Hepatocyte (in vitro differentiated cells): ENCODE measurements at regions not wholly inside any gene's neighbourhood (a gene's known extent, or its start where the extent isn't known, plus 50 kb on each side); places are given as distances from the start of the nearest gene placed in this dataset.
"Not testable (repeated sequence)": the region's sequence is repeated elsewhere in the genome, so short reads cannot be mapped to it uniquely, and the experiment has no call there.

Experiments
- DNase-seq: peaks from one replicate; pipeline ENCODE4 v3.0.0-alpha.2; 2016; ENCODE audit warnings: low spot score
- H2AFZ ChIP-seq: fragments of 200-600 bp; sonication (generic); 2 replicates; pipeline ENCODE4 v1.6.0; 2016; ENCODE audit warnings: antibody characterized with exemption, mild to moderate bottlenecking
- H3K27ac ChIP-seq: fragments of 200-600 bp; sonication (generic); 2 replicates; pipeline ENCODE4 v1.5.1; 2016; ENCODE audit warnings: mild to moderate bottlenecking
- H3K27me3 ChIP-seq: fragments of 200-600 bp; sonication (generic); 2 replicates; pipeline ENCODE4 v1.6.1; 2016
- H3K36me3 ChIP-seq: fragments of 200-600 bp; sonication (generic); replicated peaks from 2 replicates; pipeline ENCODE4 v1.5.1; 2016; ENCODE audit warnings: low read depth; ENCODE audit not compliant: insufficient read depth
- H3K4me1 ChIP-seq: fragments of 200-600 bp; sonication (generic); 2 replicates; pipeline ENCODE4 v1.5.1; 2016; ENCODE audit warnings: mild to moderate bottlenecking, moderate library complexity; ENCODE audit not compliant: insufficient read depth
- H3K4me2 ChIP-seq: fragments of 200-600 bp; sonication (generic); 2 replicates; pipeline ENCODE4 v1.6.0; 2016
- H3K4me3 ChIP-seq: fragments of 200-600 bp; sonication (generic); 2 replicates; pipeline ENCODE4 v1.5.1; 2016; ENCODE audit warnings: mild to moderate bottlenecking
- H3K79me2 ChIP-seq: fragments of 200-600 bp; sonication (generic); 2 replicates; pipeline ENCODE4 v1.6.0; 2017; ENCODE audit warnings: mild to moderate bottlenecking
- H3K9me2 ChIP-seq: fragments of 200-600 bp; sonication (generic); replicated peaks from 2 replicates; pipeline ENCODE4 v1.6.0; 2017; ENCODE audit warnings: mild to moderate bottlenecking; ENCODE audit not compliant: insufficient read depth
- H3K9me3 ChIP-seq: fragments of 200-600 bp; sonication (generic); 2 replicates; pipeline ENCODE4 v1.5.1; 2016; ENCODE audit warnings: low read depth, mild to moderate bottlenecking
- H4K20me1 ChIP-seq: fragments of 200-600 bp; sonication (generic); 2 replicates; pipeline ENCODE4 v1.6.0; 2016; ENCODE audit warnings: mild to moderate bottlenecking; ENCODE audit not compliant: insufficient read depth, poor library complexity, severe bottlenecking
- EZH2 ChIP-seq: fragments of 200-600 bp; sonication (generic); IDR thresholded peaks from 2 replicates; pipeline ENCODE4 v1.6.1; 2016; ENCODE audit warnings: antibody characterized with exemption, mild to moderate bottlenecking, borderline replicate concordance
- EZH2phosphoT487 ChIP-seq: fragments of 200-600 bp; sonication (generic); IDR thresholded peaks from one replicate; pipeline ENCODE4 v1.6.1; 2018; ENCODE audit warnings: antibody characterized with exemption, mild to moderate bottlenecking, low read depth, moderate library complexity; ENCODE audit not compliant: unreplicated experiment, severe bottlenecking
- WGBS: methylation state at CpG from one replicate; pipeline ENCODE4 v1.1.6; 2016; ENCODE audit warnings: low lambda C conversion rate; ENCODE audit errors: missing lambda C conversion rate; 5-methylcytosine and 5-hydroxymethylcytosine counted together
- TF ChIP-seq, protein P1 (sequence below): fragments of 200-600 bp; sonication (generic); IDR thresholded peaks from 2 replicates; pipeline ENCODE4 v1.5.1; 2016; ENCODE audit warnings: antibody characterized with exemption, mild to moderate bottlenecking; ENCODE audit not compliant: poor library complexity

DNA sequence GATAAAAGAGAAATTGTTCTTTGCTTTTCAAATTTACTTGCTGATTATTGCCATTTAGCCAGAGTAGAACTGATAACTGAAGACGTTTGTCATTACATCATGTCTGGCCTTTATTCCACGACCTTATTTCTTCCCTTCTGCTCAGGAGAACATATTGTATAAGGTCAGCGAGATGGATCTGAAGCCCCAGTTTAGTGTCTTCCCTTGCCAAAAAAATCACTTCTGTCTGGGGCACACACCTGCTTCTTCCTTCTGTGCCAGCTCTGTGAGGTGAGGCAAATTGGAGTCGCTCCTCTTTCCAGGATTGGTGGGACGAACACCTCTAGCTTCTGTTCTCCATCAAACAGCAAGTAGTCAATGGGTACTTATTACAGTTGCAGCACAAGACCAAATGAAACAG lies 250.3 kb upstream of the CRBN start:
- no peak overlapping the region for H3K27ac ChIP-seq
- WGBS: 80% methylated on average over 5 of the region's 5 CpGs
- no peaks in the 10 kb centered on the region for H3K79me2 ChIP-seq
- no peak overlapping the region for H3K4me3 ChIP-seq
- no peak for DNase-seq
- no peak overlapping the region for H3K4me2 ChIP-seq
- no peak overlapping the region for H2AFZ ChIP-seq
- no peaks in the 10 kb centered on the region for H3K27me3 ChIP-seq
- H4K20me1 ChIP-seq: no peaks in the 10 kb centered on the region
- H3K36me3 ChIP-seq: no peaks in the 10 kb centered on the region
- no peaks in the 10 kb centered on the region for H3K4me1 ChIP-seq
- H3K9me3 ChIP-seq: no peaks in the 10 kb centered on the region
- TF ChIP-seq EZH2phosphoT487: no peak
- no peak for TF ChIP-seq EZH2
- TF ChIP-seq, protein P1, sequence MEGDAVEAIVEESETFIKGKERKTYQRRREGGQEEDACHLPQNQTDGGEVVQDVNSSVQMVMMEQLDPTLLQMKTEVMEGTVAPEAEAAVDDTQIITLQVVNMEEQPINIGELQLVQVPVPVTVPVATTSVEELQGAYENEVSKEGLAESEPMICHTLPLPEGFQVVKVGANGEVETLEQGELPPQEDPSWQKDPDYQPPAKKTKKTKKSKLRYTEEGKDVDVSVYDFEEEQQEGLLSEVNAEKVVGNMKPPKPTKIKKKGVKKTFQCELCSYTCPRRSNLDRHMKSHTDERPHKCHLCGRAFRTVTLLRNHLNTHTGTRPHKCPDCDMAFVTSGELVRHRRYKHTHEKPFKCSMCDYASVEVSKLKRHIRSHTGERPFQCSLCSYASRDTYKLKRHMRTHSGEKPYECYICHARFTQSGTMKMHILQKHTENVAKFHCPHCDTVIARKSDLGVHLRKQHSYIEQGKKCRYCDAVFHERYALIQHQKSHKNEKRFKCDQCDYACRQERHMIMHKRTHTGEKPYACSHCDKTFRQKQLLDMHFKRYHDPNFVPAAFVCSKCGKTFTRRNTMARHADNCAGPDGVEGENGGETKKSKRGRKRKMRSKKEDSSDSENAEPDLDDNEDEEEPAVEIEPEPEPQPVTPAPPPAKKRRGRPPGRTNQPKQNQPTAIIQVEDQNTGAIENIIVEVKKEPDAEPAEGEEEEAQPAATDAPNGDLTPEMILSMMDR: no peak
- H3K9me2 ChIP-seq: no peaks in the 10 kb centered on the region

DNA sequence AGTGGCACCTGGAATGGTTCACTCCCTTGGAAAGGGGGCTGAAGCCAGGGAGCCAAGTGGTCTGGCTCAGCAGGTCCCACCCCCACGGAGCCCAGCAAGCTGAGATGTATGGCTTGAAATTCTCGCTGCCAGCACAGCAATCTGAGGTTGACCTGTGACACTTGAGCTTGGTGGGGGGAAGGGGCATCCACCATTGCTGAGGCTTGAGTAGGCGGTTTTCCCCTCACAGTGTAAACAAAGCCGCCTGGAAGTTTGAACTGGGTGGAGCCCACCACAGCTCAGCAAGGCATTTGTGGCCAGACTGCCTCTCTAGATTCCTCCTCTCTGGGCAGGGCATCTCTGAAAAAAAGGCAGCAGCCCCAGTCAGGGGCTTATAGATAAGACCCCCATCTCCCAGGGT lies 228.2 kb upstream of the CRBN start:
- 44% methylated on average over 4 of the region's 4 CpGs for WGBS
- H3K27me3 ChIP-seq, H3K4me2 ChIP-seq, H3K4me1 ChIP-seq, H3K9me3 ChIP-seq, H2AFZ ChIP-seq, H4K20me1 ChIP-seq, H3K79me2 ChIP-seq, H3K27ac ChIP-seq, H3K9me2 ChIP-seq, H3K36me3 ChIP-seq, DNase-seq, H3K4me3 ChIP-seq: not testable (repeated sequence)

DNA sequence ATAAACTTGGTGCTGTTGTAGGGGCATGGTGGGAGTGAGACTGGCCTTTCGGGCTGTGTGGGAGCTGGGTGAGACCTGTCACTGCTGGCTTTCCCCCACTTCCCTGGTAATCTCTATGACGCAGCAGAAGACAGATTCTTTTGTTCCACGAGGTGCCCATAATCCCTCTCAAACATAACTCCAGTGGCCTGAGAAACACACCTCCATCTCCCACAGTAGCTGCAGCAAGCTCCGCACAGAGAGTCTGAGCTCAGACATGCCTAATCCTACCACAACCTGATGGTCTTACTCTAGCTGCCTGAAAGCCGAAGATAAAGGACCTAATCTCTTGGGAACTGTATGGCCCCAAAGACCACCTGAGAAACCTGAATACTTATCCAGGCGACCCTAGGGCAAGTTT lies 225.6 kb upstream of the CRBN start:
- no peaks in the 10 kb centered on the region for H3K27me3 ChIP-seq
- H3K27ac ChIP-seq: no peak overlapping the region
- no peaks in the 10 kb centered on the region for H3K9me2 ChIP-seq
- no peaks in the 10 kb centered on the region for H3K36me3 ChIP-seq
- H3K4me1 ChIP-seq: no peaks in the 10 kb centered on the region
- no peaks in the 10 kb centered on the region for H4K20me1 ChIP-seq
- TF ChIP-seq, protein P1: no peak
- TF ChIP-seq EZH2 (no peak), EZH2phosphoT487 (no peak)
- H2AFZ ChIP-seq: no peak overlapping the region
- no peak for DNase-seq
- no peaks in the 10 kb centered on the region for H3K79me2 ChIP-seq
- WGBS: 83% methylated on average over 6 of the region's 6 CpGs
- H3K9me3 ChIP-seq: peaks cover 5% of the 10 kb centered on the region
- no peak overlapping the region for H3K4me3 ChIP-seq
- no peak overlapping the region for H3K4me2 ChIP-seq

DNA sequence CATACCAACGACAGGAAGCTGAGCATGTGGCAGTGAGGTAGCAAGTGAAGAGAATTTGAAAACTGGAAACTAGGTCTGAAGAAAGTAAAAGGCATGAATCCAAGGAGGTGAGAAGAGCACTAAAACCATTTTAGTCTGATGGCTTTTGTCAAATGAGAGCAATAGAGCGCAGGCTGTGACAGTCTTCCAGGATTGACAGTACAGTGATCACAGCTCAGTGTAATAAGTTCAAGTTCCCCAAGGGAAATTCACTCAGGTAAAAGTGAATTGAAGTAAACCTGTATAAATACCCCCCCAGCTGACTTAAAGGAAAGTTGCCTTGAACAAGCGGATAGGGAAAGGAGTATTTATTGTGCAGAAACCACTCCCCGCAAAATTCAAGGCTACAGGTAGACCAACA lies 224.2 kb upstream of the CRBN start:
- Histone ChIP-seq H3K36me3 (no peaks in the 10 kb centered on the region), H3K4me1 (no peaks in the 10 kb centered on the region), H2AFZ (no peak overlapping the region), H3K27ac (no peak overlapping the region), H3K9me3 (peaks cover 5% of the 10 kb centered on the region), H3K79me2 (no peaks in the 10 kb centered on the region), H3K27me3 (no peaks in the 10 kb centered on the region), H4K20me1 (no peaks in the 10 kb centered on the region), H3K4me3 (no peak overlapping the region), H3K4me2 (no peak overlapping the region), H3K9me2 (no peaks in the 10 kb centered on the region)
- TF ChIP-seq EZH2 (no peak), EZH2phosphoT487 (no peak)
- TF ChIP-seq, protein P1: no peak
- 98% methylated on average over 4 of the region's 4 CpGs for WGBS
- DNase-seq: no peak
